ENCODE measurements at regions not wholly inside any gene's neighbourhood (a gene's known extent, or its start where the extent isn't known, plus 50 kb on each side); places are given as distances from the start of the nearest gene placed in this dataset.

DNA sequence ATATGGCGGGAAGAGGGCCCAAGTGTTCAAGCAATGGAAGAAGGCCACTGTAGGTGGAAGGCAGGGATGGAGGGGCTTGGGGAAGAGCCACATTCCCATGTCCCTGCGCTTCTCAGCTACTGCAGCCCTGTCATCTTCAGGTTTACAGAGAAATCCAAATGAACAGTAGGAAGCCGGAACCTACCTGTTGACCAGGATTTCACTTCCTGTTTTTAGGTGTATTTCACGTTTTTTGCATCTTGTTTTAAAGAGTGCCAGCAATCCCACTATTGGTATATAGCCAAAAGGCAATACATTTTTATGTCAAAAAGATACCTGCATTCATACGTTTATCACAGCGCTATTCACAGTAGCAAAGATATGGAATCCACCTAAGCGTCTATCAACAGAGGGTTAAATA is 159.2 kb downstream of the SLC35B3 start:
- no peak for DNase-seq (ENCODE audit: low read depth, low spot score)

DNA sequence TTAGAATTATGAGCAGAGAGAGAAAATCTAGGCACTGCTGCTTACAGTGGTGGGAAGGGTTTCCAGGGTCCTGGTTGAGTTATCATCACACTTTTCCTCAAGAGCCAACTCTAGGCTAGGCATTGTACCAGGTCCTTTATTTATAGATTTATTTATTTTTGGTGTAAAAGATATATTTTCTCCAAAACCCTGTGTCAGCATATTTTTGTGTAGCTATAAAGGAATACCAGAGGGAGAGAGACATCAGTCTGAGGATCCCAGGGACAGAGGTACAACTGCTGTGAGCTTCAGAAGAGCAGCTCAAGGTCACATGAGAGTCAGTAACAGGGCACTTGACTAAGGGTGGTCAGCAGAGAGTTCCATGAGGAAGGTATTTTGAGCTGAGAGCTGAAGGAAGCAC is 159.7 kb downstream of the SLC35B3 start:
- DNase-seq (ENCODE audit: low read depth, low spot score): no peak

DNA sequence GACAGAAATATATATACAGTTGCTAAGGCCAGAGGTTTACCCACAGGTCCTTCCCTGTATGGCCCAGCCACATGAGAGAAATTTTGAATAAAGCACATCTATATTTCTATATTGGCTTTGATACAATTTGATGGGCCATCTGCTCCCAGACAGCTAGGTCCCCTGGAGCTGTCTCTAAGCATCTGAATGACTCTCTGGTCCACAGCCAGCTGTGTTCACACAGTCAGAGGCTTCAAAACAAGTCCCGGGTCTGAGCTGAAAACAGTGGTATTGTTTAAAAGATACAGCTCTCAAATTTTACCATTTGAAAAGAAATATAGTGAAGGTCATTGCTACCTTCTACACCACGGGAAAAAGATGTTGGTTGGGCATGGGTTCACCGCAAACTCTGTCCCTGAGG is 161.1 kb downstream of the SLC35B3 start:
- no peak for DNase-seq (ENCODE audit: low read depth, low spot score)

DNA sequence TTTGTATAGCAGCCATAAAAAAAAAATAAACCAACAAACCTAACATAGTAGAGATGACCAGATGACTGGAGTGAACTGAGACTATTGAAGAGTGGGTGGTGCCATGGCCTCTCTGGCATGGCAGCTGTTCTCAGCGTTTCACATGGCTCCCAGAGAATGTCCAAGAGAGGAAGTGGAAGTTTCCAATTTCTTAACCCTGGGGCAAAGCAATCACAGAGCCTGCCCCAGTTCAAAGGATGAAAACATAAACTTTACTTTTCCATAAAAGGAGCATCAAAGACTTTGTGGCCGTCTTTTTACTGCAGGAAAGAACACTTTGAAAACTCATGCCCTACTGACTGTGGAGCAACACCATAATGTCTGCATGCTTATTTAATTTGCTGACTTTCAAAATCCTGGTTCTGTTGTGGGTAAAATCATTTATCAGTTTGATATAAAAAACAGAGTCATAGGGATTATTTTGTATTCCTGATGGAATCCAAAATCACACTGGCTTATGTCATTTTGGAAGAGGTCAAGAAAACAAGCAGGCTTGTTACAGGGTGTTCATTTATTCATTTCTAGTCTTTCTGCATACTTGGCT is 165.4 kb downstream of the SLC35B3 start:
- no peak for DNase-seq (ENCODE audit: low read depth, low spot score)

DNA sequence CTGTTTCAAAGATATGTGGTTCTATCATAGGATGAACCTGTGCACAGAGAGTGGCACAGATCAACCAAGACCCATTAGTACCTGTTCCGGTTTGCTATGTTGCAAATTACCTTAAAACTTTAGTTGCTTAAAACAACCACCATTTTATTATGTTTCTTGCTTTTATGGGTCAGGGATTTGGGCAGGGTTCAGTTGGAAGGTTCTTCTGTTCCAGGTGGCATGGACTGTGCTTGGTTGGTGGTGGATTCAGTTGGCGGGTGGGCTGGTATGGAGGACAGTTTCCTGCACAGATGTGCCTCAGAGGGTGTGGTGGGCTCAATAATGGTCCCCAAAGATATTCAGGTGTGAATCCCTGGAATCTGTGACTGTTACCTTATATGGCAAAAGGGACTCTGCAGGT is 166.3 kb downstream of the SLC35B3 start:
- DNase-seq (ENCODE audit: low read depth, low spot score): no peak

DNA sequence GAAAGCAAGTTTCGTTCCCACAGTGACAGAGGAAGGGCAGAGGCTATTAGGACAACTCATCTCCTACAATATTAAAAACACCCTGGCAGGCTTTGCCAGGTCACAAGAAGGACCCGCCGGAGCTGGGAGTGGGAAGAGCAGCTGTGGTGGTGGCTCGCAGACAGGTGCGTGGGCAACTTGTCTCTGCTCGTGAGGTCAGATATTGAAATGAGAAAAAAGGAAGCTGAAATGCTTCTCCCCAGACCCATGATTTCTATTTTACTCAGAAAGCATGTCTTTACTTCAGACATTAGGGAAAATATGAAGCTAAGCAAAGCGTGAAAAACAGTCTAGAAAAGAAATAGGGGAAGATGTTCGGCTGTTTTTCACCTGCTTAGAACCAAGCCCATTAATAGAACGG is 166.3 kb upstream of the EEF1E1 start:
- no peak for DNase-seq (ENCODE audit: low read depth, low spot score)

DNA sequence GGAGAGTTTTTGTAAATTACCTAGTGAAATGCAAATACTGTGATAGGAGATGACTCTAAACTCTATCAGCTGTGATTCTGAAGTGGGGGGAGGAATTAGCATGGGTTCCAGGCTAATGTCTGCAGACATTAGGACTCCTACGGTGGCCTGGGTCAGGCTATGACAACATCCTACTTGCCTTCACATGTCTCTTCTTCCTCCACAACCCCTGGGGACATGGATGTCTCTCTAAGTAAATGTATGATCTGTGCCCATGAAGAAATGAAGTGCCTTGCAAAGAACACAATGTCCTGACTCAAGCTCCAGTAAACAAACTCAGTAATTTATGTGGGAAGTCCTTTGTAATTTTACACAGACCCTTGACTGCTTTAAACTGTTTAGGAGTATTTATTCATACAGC is 165.8 kb upstream of the EEF1E1 start:
- no peak for DNase-seq (ENCODE audit: low read depth, low spot score)

DNA sequence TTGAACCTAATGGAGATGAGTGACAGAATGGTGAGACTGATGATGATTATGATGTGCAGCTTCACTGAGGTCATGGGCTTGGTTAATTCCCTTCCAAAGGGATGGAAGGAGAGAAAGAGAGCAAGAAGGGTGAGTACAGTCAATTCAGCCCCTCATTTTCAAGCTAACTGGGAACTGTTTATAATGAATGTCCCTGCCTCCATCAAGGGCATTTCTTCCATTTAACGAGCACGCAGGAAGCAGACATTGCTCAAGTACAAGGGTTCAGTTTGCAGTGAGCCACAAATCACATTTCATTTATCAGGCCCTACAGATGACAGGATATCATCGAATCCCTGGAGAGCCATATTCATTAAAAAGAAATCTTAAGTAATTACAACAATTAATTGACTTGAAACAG is 158.3 kb upstream of the EEF1E1 start:
- no peak for DNase-seq (ENCODE audit: low read depth, low spot score)

DNA sequence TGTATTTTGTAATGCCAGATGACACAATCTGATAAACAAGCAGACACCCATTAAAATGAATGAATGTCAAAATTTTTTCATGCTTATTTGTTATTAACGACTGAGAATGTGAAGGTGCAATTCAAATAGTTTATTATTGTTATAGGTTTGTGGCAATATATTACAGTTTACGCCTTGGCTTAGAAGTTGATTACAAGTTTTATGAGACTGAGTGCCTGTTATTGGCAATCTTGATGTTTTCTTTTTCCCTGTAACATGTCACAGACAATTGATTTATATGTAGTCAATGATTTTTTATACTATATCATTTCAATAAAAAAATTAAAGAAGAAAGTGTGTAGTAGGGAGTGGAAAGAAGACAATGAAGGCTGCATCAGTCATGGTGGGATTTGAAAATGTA is 144.1 kb upstream of the EEF1E1 start:
- DNase-seq (ENCODE audit: low read depth, low spot score): no peak

DNA sequence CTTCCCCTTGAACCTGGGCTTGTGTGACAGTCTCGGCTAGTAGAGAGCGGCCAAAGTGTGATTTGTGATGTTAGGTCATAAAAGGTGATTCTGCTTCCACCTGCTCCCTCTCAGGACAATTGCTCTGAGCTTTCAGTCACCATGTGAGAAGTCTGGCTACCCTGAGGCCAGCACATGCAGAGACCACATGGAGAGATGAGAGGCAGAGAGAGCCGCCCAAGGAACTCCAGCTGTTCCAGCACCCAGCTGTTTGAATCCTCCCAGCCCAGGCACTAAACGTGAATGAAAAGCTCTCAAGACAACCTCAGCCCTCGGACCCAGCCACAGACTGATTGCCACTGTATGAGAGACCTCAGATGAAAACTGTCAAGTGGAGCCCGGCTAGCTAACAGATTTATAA is 143.4 kb upstream of the EEF1E1 start:
- no peak for DNase-seq (ENCODE audit: low read depth, low spot score)

DNA sequence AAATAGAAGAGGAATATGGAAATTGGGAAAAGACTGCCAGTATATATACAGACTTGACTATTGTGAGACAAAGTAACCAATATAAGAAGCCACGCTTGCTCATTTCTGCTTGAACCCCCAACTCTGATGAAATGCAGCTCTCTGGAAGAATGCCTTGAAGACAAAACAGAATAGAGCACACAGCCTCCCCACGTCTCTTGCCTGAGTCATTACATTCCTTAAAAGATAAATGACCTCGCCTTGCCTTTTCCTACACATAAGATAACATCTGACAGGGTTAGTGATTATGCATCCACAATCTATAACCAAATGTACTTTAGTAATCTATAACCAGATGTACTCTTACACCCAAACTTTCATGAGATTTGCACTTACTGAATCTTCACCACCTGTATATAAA is 141.1 kb upstream of the EEF1E1 start:
- no peak for DNase-seq (ENCODE audit: low read depth, low spot score)

DNA sequence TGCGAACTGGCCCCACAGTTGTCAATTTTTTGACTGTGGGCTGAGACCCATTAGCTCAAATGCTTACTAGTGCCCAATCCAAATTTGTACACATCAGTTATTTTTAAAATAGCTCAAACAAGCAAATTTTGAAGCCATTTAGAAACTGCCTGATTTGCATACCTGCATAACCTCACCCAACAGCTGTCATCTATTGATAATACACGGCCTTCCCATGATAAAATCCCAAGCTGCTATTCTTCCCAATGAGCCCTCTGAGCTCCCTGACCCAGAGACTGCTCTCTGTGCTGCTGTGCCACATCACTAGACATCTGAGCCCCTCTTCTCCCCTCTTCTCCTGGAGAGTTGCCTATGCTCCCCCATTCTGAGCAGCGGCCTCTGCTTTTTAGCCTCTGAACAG is 140.5 kb upstream of the EEF1E1 start:
- DNase-seq (ENCODE audit: low read depth, low spot score): no peak

DNA sequence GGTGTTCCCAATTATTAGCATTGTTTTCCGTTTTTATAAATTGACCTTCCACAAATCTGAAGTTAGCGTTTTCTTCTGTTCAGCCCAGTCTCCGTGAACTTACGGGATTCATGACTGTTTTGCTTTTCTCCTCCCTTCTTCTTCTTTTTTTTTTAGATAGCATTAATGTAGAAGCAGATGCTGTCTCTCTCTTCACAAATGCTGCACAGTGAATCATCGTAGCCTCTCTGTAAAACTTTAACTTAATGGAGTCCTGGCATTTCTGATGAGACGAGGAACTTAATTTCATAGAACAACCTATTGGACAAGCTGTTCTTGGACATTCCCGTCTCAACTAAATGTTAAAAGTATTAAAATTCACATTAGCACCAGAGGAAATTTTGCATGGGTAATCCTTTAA is 138.0 kb upstream of the EEF1E1 start:
- no peak for DNase-seq (ENCODE audit: low read depth, low spot score)

DNA sequence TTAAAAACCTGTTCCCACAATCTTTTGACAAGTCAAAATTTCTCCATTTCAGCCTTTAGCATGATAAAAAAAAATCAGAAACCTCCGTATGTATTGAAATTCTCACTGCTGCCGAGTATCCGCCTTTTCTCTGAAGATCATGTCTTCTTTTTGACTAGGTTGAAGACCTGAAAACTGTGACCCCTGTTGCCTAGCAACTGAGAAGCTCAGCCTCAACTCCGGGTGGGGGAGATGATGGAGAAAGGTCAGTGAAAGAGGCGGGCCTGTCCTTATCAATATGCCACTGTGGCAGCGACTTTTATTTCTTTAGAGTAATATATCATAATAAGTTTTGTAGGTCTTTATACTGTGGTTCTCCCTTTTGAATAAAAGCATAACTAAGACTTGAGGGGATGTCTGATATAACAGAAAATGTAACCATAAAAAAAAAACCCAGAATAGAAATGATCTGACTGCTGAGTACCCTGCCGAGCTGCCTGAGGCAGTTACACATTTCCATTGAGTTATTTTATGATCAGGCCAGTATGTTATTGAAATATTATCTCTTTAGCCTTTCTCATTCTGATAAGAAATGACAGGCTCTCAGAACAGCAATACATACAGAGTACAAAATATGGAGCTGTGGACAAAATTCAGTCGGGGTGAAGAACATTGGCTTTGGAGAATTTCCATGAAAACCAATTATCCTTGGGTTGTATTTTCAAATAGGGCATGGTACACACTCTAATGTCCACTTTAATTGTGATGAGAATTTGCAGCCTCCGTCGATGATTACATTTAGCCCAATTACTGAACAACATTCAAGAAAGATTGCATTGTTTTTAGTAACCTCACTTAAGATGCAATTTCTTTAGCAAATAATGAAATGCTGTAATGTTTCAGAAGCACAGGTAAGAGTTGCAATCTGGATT is 136.7 kb upstream of the EEF1E1 start:
- DNase-seq (ENCODE audit: low read depth, low spot score): no peak

DNA sequence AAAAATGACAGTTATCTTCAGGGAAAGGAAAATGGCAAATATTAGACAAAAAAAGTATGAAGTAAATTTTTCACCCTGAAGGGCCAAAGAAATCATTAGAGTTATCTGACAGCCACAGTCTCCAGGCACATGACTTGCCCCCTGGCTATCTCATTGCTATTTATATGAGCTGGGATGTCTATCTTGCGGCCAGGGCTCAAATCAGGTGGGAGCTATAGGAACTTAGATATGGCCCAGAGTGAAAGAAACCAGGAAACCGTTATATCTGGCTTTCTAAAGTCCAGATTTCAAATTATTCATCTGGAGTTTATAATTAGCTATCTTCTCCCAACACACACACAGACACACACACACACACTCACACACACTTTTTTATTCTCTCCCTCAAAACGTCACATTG is 135.3 kb upstream of the EEF1E1 start:
- no peak for DNase-seq (ENCODE audit: low read depth, low spot score)

DNA sequence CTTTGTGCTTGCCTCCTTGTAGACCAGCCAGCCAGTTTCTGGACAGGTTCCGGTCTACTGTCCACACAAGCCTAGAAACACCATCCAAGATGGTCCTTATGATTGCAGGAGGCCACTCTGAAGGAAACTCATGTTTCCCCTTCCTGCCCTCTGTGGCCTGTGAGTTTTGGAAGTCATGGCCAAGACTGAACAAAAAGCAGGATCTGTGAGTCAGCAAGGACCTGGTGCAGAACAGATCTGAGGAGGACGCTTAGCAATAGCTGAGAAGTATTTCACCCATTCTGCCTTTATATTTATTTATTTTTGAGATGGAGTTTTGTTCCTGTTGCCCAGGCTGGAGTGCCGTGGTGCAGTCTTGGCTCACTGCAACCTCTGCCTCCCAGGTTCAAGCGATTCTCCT is 134.6 kb upstream of the EEF1E1 start:
- no peak for DNase-seq (ENCODE audit: low read depth, low spot score)

DNA sequence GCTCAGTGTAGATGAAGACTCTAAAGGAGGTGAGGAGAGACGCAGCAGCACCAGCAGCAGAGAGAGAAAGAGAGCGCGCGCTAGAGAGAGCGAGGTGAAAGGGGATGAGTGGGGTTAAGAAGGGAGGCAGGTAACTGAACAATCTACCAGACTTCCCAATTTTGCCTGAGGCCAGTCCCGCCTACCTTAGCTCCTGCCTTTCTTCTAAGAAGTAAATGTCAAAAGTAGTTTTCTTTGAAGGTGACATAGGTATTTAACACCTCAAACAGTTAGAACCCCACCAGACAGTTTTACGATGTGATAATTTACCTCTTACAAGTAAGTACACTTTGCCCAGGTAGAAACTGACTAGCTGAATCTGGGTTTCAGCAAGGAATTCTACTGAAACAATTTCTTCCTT is 132.0 kb upstream of the EEF1E1 start:
- no peak for DNase-seq (ENCODE audit: low read depth, low spot score)

DNA sequence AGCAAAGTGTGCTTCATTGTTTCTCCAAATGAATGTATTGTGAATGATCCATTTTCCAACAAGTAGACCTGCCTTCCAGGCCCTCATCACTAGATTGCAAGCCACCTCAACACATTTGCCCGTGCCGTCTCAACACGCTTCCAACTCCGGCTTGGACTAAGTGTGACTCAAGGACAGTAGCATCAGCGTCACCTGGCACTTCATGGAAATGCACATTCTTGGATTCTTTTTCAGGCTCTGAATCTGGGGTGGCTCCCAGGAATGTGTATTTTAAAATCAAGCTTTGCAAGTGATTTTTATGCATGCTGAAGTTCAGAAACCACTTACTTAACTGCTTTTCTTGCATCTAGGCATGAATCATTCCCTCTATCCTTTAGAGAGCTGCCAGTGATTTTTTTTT is 129.6 kb upstream of the EEF1E1 start:
- DNase-seq (ENCODE audit: low read depth, low spot score): no peak

DNA sequence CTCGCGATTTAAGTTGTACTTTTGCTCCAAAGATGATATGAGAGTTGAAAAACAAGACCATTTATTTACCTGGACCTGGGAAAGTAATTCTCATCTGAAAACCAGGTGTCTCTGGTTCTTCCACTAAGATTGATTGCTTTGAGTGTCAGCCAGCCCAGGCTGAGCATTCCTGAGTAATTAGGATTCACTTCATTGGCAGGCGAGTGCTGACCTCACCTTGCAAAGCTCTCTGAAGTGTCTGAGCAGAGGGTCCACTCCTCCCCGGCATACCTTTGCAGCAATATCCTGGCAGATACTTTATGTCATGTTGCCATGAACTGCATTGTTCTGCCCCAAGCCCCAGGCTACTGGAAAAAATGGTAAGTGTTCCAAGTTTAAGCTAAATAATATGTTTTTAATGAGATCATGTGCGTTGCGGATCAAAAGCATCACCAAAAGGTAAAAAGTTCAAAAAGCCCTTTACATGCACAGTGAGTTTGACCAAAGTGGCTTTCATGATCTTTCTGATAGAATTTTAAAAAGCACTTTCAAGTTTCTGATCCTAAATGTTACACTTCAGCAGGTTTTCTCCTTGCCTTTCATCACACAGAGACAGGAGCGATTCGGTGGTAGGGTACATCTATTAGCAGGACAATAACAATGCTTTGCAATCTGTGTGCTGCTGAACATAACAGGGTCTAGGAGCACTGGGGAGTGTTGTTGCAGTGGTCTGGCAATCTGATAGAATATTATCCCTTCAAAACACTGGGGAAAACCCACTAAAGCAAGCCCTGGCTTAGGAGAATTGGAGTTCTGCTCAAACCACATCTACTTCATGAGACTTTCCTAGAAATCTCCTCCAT is 127.8 kb upstream of the EEF1E1 start:
- DNase-seq (ENCODE audit: low read depth, low spot score): no peak

DNA sequence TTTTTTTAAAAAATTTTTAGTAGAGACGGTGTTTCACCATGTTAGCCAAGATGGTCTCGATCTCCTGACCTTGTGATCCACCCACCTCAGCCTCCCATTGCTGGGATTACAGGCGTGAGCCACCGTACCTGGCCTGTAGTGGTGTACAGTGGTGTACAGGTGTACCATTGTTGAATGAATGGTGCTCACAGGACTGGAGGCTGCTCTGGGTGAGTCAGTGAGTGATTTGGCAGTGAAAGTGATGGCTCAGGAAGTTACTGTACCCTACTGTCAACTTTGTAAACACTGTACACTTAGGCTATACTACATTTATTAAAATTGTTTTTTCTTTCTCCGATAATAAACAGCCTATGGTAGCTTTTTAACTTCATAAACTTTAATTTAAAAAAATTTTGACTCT is 122.8 kb upstream of the EEF1E1 start:
- DNase-seq (ENCODE audit: low read depth, low spot score): no peak

DNA sequence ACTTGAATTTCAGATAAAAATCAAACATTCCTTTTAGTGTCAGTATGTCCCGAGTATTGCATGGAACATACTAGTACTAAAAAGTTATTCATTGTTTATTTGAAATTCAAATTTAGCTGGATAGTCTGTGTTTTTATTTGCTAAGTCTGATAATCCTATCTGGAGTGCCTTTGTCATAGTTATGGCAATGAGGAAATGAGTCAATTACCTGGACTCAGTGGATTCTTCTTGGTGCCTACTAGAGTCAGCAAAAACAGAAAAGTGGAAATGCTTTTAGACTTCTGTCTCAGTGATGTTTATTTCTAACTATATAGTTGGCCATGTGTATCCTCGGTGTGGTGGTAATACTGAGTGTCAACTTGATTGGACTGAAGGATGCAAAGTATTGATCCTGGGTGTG is 121.3 kb upstream of the EEF1E1 start:
- DNase-seq (ENCODE audit: low read depth, low spot score): no peak

DNA sequence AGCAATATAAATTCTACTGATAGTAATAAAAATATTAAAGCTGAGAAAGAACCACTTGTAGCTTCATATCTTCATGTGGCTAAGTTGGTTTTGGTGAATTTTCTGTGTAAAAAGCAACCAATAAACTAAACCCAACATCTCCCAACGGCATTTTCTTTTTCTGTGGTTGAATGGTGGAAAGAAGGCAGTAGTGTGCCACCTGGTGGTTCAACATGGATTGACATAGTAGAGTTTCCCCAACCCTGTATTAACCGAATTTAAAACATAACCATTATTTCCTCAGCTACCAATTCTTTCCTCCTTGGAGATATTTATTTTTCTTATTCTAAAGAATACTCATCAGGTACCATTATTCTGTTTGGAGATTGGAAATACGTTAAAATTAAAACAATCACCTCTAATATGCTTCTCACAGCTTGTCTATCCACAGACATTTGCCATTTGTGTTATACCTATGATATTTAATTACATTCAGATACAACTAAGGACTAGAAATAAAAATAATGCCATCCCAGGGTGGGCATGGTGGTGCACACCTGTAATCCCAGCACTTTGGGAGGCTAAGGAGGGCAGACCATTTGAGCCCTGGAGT is 117.1 kb upstream of the EEF1E1 start:
- DNase-seq (ENCODE audit: low read depth, low spot score): peak; percentile 37

Measured in smooth muscle cell of the brain vasculature (primary cell).